OCI-LY3 (cell line): ENCODE measurements at regions not wholly inside any gene's neighbourhood (a gene's known extent, or its start where the extent isn't known, plus 50 kb on each side); places are given as distances from the start of the nearest gene placed in this dataset.

Experiments
- H2AFZ ChIP-seq: fragments of 200-600, 300-600 bp; shearing (Covaris generic); 2 replicates; pipeline ENCODE4 v1.6.0; 2014; ENCODE audit warnings: antibody characterized with exemption, low read depth, low read length
- H3K27ac ChIP-seq: fragments of 200-600, 300-600 bp; sonication (generic); 2 replicates; pipeline ENCODE4 v1.5.1; 2014; ENCODE audit warnings: mild to moderate bottlenecking, low read length, moderate library complexity, mixed read lengths
- H3K27me3 ChIP-seq: fragments of 200-600, 300-600 bp; sonication (generic); 2 replicates; pipeline ENCODE4 v1.6.1; 2014; ENCODE audit warnings: low read depth, low read length, mixed read lengths
- H3K36me3 ChIP-seq: fragments of 200-600, 300-600 bp; sonication (generic); replicated peaks from 2 replicates; pipeline ENCODE3; 2014; ENCODE audit warnings: low read depth, low read length, mixed read lengths
- H3K4me1 ChIP-seq: fragments of 300-600, 200-600 bp; sonication (generic); 2 replicates; pipeline ENCODE4 v1.6.1; 2014; ENCODE audit warnings: low read length, mixed read lengths
- H3K4me2 ChIP-seq: fragments of 200-600, 300-600 bp; sonication (generic); 2 replicates; pipeline ENCODE4 v1.6.1; 2014; ENCODE audit warnings: low read length, mixed read lengths
- H3K4me3 ChIP-seq: fragments of 300-600, 200-600 bp; sonication (generic); 2 replicates; pipeline ENCODE4 v1.5.1; 2014; ENCODE audit warnings: antibody characterized with exemption, mild to moderate bottlenecking, low read length, moderate library complexity
- H3K79me2 ChIP-seq: fragments of 300-600, 200-600 bp; shearing (Covaris generic); 2 replicates; pipeline ENCODE4 v1.6.1; 2014; ENCODE audit warnings: mild to moderate bottlenecking, low read length, mixed read lengths
- H3K9ac ChIP-seq: fragments of 300-600, 200-600 bp; shearing (Covaris generic); 2 replicates; pipeline ENCODE4 v1.6.0; 2014; ENCODE audit warnings: mild to moderate bottlenecking, low read length, moderate library complexity
- H3K9me3 ChIP-seq: fragments of 200-600, 300-600 bp; shearing (Covaris generic); 2 replicates; pipeline ENCODE4 v1.6.1; 2014; ENCODE audit warnings: low read length, mixed read lengths; ENCODE audit not compliant: insufficient read depth
- H4K20me1 ChIP-seq: fragments of 200-600, 300-600 bp; sonication (generic); 2 replicates; pipeline ENCODE4 v1.6.1; 2016; ENCODE audit warnings: low read length, mixed read lengths; ENCODE audit not compliant: insufficient read depth
- CTCF ChIP-seq: fragments of 200-600, 300-600 bp; sonication (generic); IDR thresholded peaks from 2 replicates; pipeline ENCODE4 v1.5.1; 2014; ENCODE audit warnings: antibody characterized with exemption, low read length, low read depth
- EZH2phosphoT487 ChIP-seq: fragments of 200-600 bp; shearing (Covaris generic); IDR thresholded peaks from 2 replicates; pipeline ENCODE4 v1.6.1; 2018; ENCODE audit warnings: antibody characterized with exemption, mixed run types, low read depth

- no peak overlapping the region for H2AFZ ChIP-seq
- H3K4me3 ChIP-seq, result no peak overlapping the region
- H3K27me3 ChIP-seq, result no peaks in the 10 kb centered on the region
- no peaks in the 10 kb centered on the region for H3K79me2 ChIP-seq
- no peaks in the 10 kb centered on the region for H3K4me1 ChIP-seq
- H3K9ac ChIP-seq, result no peak overlapping the region
- no peaks in the 10 kb centered on the region for H3K9me3 ChIP-seq
- H3K4me2 ChIP-seq, result no peak overlapping the region
- H4K20me1 ChIP-seq, result no peaks in the 10 kb centered on the region
- no peak overlapping the region for H3K27ac ChIP-seq
- H3K36me3 ChIP-seq, result no peaks in the 10 kb centered on the region
- TF ChIP-seq CTCF (no peak), EZH2phosphoT487 (no peak)
Observed at GRCh38 chr3:167012691-167013090, 367.4 kb downstream of the ZBBX start.

- no peaks in the 10 kb centered on the region for H3K9me3 ChIP-seq
- no peaks in the 10 kb centered on the region for H3K27me3 ChIP-seq
- no peaks in the 10 kb centered on the region for H3K36me3 ChIP-seq
- H3K4me3 ChIP-seq, result no peak overlapping the region
- H4K20me1 ChIP-seq, result no peaks in the 10 kb centered on the region
- H3K4me1 ChIP-seq, result no peaks in the 10 kb centered on the region
- no peak overlapping the region for H3K9ac ChIP-seq
- no peak for TF ChIP-seq EZH2phosphoT487
- TF ChIP-seq CTCF, result no peak
- H2AFZ ChIP-seq, result no peak overlapping the region
- H3K79me2 ChIP-seq, result no peaks in the 10 kb centered on the region
- no peak overlapping the region for H3K4me2 ChIP-seq
- H3K27ac ChIP-seq, result no peak overlapping the region
Observed at GRCh38 chr3:167008791-167009190, 371.3 kb downstream of the ZBBX start.

- H4K20me1 ChIP-seq, result no peaks in the 10 kb centered on the region
- TF ChIP-seq EZH2phosphoT487 (no peak), CTCF (no peak)
- no peak overlapping the region for H3K27ac ChIP-seq
- H3K9ac ChIP-seq, result no peak overlapping the region
- H3K27me3 ChIP-seq, result no peaks in the 10 kb centered on the region
- no peaks in the 10 kb centered on the region for H3K36me3 ChIP-seq
- no peaks in the 10 kb centered on the region for H3K79me2 ChIP-seq
- H3K9me3 ChIP-seq, result no peaks in the 10 kb centered on the region
- H3K4me3 ChIP-seq, result no peak overlapping the region
- H2AFZ ChIP-seq, result no peak overlapping the region
- no peak overlapping the region for H3K4me2 ChIP-seq
- no peaks in the 10 kb centered on the region for H3K4me1 ChIP-seq
Observed at GRCh38 chr3:167001374-167001773, 378.7 kb downstream of the ZBBX start.

- Histone ChIP-seq H4K20me1 (no peaks in the 10 kb centered on the region), H3K36me3 (no peaks in the 10 kb centered on the region), H3K4me1 (no peaks in the 10 kb centered on the region), H3K79me2 (no peaks in the 10 kb centered on the region), H3K4me2 (no peak overlapping the region), H3K9me3 (no peaks in the 10 kb centered on the region), H3K9ac (no peak overlapping the region), H2AFZ (no peak overlapping the region), H3K27me3 (no peaks in the 10 kb centered on the region), H3K4me3 (no peak overlapping the region), H3K27ac (no peak overlapping the region)
- TF ChIP-seq EZH2phosphoT487 (no peak), CTCF (no peak)
Observed at GRCh38 chr3:166993015-166993630, 387.0 kb downstream of the ZBBX start.
